Right lobe of liver (tissue), 6 donors: ENCODE measurements at regions not wholly inside any gene's neighbourhood (a gene's known extent, or its start where the extent isn't known, plus 50 kb on each side); places are given as distances from the start of the nearest gene placed in this dataset.

Source experiments
- ATAC-seq, 4 donors: fragments of 200-7000 bp; cut with Tn5 transposase; one replicate each; pipeline ENCODE4 v1.9.1; 2020; ENCODE audit warnings: mild to moderate bottlenecking in 4 of 4, moderate library complexity in 4 of 4
- DNase-seq, 3 donors: peaks; one replicate each; pipeline ENCODE4 v3.0.0-alpha.2; 2020
- H3K27ac ChIP-seq, 3 donors: fragments of 200-600 bp; one replicate each; pipeline ENCODE4 v1.8.0; 2022
- H3K27me3 ChIP-seq, 2 donors: fragments of 200-600 bp; one replicate each; pipeline ENCODE4 v1.8.0; 2022
- H3K36me3 ChIP-seq, 4 donors: fragments of 200-600 bp; sonication (generic) in 1 of 4; one replicate each; pipeline versions ENCODE4 v1.5.1 to v1.8.0; 2017 to 2022; ENCODE audit warnings: control low read depth in 1 of 4
- H3K4me1 ChIP-seq, 4 donors: fragments of 200-600 bp; sonication (generic) in 1 of 4; one replicate each; pipeline versions ENCODE4 v1.5.1 to v1.8.0; 2017 to 2022; ENCODE audit warnings: control low read depth in 1 of 4
- H3K4me3 ChIP-seq, 3 donors: fragments of 200-600 bp; one replicate each; pipeline ENCODE4 v1.8.0; 2022
- H3K9me3 ChIP-seq, 4 donors: fragments of 200-600 bp; sonication (generic) in 1 of 4; one replicate each; pipeline versions ENCODE4 v1.5.1 to v1.8.0; 2017 to 2022; ENCODE audit warnings: control low read depth in 1 of 4
- POLR2A ChIP-seq: fragments of 450-650 bp; IDR thresholded peaks from one replicate; pipeline ENCODE4 v1.6.1; 2017; ENCODE audit warnings: antibody characterized with exemption, mild to moderate bottlenecking
- WGBS: methylation state at CpG from one replicate; pipeline ENCODE4 v1.1.6; 2018; ENCODE audit warnings: low coverage, low lambda C conversion rate; ENCODE audit not compliant: insufficient coverage; ENCODE audit errors: missing lambda C conversion rate; 5-methylcytosine and 5-hydroxymethylcytosine counted together
- intact Hi-C, 2 donors: fragments of 100-400 bp; cut with DNase I; formaldehyde crosslinking; loops; one replicate each; pipeline versions ENCODE4 v1.11.2 to v1.14.1; 2022
- TF ChIP-seq, protein P1 (sequence below), 4 donors: fragments of 200-600 bp in 3 of 4; fragments of 450-650 bp in 1 of 4; IDR thresholded peaks; one replicate each; pipeline versions ENCODE4 v1.5.1 to v1.8.0; 2016 to 2022; ENCODE audit warnings: antibody characterized with exemption in 4 of 4, mild to moderate bottlenecking in 2 of 4
- donor health status: DM: no; HTN: yes; CAD: no.
- donor health status: DM: no; HTN: no; CAD: no.
- donor health status: DM: no; HTN: no; CAD: no.
- donor health status: DM: no; HTN: yes; CAD: no.
- donor health status: DM: no; HTN: yes; CAD: no.

DNA sequence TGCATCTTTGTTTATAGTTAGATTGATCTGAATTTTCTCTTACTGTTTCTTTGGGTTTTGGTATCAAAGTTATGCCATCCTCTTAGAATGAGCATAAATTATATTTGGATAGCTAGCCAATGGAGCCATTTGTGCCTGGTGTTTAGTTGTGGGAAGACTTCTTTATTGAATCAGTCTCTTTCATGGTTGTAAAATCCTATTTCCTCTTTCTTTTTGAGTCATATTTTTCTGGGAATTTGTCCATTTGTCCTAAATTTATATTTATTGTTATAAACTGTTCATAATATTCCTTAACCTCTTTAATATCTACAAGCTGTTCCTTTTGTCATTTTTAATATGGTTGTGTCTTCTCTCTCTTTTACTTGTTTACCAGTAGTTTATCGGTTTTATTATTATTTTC lies 462.5 kb downstream of the AEBP2 start:
- TF ChIP-seq, protein P1, sequence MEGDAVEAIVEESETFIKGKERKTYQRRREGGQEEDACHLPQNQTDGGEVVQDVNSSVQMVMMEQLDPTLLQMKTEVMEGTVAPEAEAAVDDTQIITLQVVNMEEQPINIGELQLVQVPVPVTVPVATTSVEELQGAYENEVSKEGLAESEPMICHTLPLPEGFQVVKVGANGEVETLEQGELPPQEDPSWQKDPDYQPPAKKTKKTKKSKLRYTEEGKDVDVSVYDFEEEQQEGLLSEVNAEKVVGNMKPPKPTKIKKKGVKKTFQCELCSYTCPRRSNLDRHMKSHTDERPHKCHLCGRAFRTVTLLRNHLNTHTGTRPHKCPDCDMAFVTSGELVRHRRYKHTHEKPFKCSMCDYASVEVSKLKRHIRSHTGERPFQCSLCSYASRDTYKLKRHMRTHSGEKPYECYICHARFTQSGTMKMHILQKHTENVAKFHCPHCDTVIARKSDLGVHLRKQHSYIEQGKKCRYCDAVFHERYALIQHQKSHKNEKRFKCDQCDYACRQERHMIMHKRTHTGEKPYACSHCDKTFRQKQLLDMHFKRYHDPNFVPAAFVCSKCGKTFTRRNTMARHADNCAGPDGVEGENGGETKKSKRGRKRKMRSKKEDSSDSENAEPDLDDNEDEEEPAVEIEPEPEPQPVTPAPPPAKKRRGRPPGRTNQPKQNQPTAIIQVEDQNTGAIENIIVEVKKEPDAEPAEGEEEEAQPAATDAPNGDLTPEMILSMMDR (IDR thresholded peaks at IDR 0.05), result no peak
- no peak for TF ChIP-seq POLR2A
- H3K4me1 ChIP-seq, result no peaks in the 10 kb centered on the region
- H3K27me3 ChIP-seq, result no peaks in the 10 kb centered on the region
- intact Hi-C loops, result no loop called here
- no peak overlapping the region for H3K4me3 ChIP-seq
- DNase-seq, result no peak
- H3K9me3 ChIP-seq, result no peaks in the 10 kb centered on the region
- WGBS, result 67% methylated on average over 1 of the region's 1 CpG
- no peak overlapping the region for H3K27ac ChIP-seq
- no peak for ATAC-seq
- H3K36me3 ChIP-seq, result no peaks in the 10 kb centered on the region

DNA sequence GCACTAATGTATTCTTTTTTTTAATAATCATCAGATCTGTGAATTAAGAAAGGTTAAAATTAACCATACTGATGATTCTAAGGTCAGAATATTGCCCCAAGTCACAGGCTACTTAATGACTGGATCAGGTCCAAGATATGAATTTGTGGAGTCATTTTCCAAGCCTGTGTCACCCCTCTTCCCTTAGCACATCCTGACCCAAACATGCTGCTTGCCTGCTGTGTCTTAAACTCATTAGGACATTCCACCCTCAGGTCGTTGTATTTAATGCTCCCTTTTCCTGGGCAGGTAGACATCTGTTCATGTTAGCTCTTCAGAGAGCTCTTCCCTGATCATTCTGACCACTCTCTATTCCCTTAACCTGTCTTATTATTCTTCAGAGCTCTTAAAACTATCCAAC lies 463.5 kb upstream of the PDE3A start:
- H3K36me3 ChIP-seq, result no peaks in the 10 kb centered on the region
- H3K9me3 ChIP-seq, result no peaks in the 10 kb centered on the region
- H3K27ac ChIP-seq, result no peak overlapping the region
- no peaks in the 10 kb centered on the region for H3K4me1 ChIP-seq
- TF ChIP-seq, protein P1 (IDR thresholded peaks at IDR 0.05), result no peak
- no peak for DNase-seq
- no peaks in the 10 kb centered on the region for H3K27me3 ChIP-seq
- intact Hi-C loops, result no loop called here
- ATAC-seq, result no peak
- WGBS, result 44% methylated on average over 1 of the region's 1 CpG
- H3K4me3 ChIP-seq, result no peak overlapping the region

DNA sequence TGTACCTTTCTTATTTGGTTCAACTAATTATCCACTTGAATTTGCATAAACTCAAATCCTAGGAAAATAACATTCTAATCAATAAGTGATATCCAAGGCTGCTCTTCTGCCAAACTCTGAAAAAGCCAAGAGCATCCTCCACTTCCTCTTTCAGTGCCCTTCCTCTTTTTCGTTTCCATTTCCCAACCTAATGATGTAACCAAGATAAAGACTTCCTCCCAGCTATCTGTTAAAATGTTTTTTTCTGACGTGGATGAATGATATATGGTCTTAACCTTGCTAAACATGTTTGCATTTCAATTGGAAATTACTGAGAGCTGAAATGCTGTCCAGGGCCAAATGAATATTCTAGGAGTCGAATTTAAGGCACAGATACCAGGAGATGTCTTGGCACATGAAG lies 459.5 kb upstream of the PDE3A start:
- TF ChIP-seq, protein P1 (IDR thresholded peaks at IDR 0.05), result no peak
- no peak for TF ChIP-seq POLR2A
- 24% methylated on average over 3 of the region's 3 CpGs for WGBS
- Histone ChIP-seq H3K4me1 (peaks cover 0 to 7% (median 3%) of the 10 kb centered on the region in 4 donors), H3K27me3 (no peaks in the 10 kb centered on the region), H3K4me3 (no peak overlapping the region), H3K9me3 (no peaks in the 10 kb centered on the region), H3K36me3 (no peaks in the 10 kb centered on the region), H3K27ac (no peak overlapping the region)
- intact Hi-C loops, result no loop called here
- DNase-seq (no peak), ATAC-seq (no peak)

DNA sequence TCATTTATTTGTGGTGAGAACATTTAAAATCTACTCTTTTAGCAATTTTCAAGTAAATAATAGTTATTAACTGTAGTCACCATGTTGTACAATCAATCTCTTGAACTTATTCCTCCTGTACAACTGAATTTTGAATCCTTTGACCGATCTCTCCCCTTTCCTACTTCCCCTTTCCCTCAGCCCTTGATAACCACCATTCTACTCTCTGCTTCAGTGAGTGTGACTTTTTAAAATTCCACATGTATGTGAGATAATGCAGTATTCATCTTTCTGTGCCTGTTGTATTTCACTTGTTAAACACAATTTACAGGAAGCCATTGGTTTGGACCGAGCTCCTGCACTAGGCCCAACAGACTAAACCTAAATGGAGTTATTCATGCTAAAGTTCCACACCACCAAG lies 458.9 kb upstream of the PDE3A start:
- Histone ChIP-seq H3K4me3 (no peak overlapping the region), H3K27ac (no peak overlapping the region), H3K9me3 (no peaks in the 10 kb centered on the region), H3K36me3 (no peaks in the 10 kb centered on the region), H3K4me1 (peaks cover 0 to 13% (median 5%) of the 10 kb centered on the region in 4 donors), H3K27me3 (no peaks in the 10 kb centered on the region)
- intact Hi-C loops, result no loop called here
- DNase-seq (no peak), ATAC-seq (no peak)
- TF ChIP-seq POLR2A, result no peak
- 38% methylated on average over 2 of the region's 2 CpGs for WGBS

DNA sequence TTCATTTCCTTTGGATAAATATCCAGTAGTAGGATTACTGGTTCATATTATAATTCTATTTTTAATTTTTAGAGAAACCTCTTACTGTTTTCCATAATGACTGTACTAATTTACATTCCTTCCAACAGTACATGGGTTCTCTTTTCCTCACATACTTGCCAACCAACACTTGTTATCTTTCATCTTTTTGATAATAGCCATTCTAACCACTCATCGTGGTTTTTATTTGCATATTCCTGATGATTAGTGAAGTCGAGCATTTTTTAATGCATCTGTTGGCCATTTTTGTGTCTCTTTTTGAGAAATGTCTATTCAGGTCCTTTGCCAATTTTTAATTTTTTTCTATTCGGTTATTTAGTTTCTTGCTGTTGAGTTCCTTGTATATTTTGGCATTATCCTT lies 457.7 kb upstream of the PDE3A start:
- 65% methylated on average over 3 of the region's 3 CpGs for WGBS
- no peaks in the 10 kb centered on the region for H3K9me3 ChIP-seq
- H3K27ac ChIP-seq, result no peak overlapping the region
- no peak for ATAC-seq
- intact Hi-C loops, result no loop called here
- H3K27me3 ChIP-seq, result no peaks in the 10 kb centered on the region
- no peak overlapping the region for H3K4me3 ChIP-seq
- peaks cover 0 to 25% (median 10%) of the 10 kb centered on the region in 4 donors for H3K4me1 ChIP-seq
- no peaks in the 10 kb centered on the region for H3K36me3 ChIP-seq
- TF ChIP-seq, protein P1 (IDR thresholded peaks at IDR 0.05), result no peak
- TF ChIP-seq POLR2A, result no peak
- no peak for DNase-seq
